Kasumi-1 (cell line): ENCODE measurements at regions not wholly inside any gene's neighbourhood (a gene's known extent, or its start where the extent isn't known, plus 50 kb on each side); places are given as distances from the start of the nearest gene placed in this dataset.
"Not testable (repeated sequence)": the region's sequence is repeated elsewhere in the genome, so short reads cannot be mapped to it uniquely, and the experiment has no call there.

Experiments
- DNase-seq, 2 experiments: peaks; one replicate each; lab custom pipeline; 2025; lab: John Stamatoyannopoulos, UW

- no peak for DNase-seq
These were observed 1784.3 kb downstream of the LRRC4C start for GRCh38 chr11:39675171-39675570.

DNA sequence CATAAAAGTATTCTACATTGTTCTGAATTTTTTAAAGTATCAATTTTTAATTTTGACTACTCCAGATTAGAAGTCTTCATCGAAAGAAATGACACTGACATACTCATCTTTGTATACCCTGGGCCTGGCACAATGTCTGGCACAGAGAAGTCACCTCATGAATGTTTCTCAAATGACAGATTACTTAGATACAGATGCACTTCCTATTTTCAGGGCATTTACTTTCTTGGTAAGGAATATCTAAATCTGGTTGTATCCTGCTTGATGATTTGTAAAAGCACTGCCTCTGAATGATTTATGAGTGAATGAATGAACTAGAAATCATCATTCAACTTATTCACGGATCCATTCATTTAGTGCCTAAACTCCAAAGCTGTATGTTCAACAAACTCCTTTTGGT, 1784.7 kb downstream of the LRRC4C start:
- DNase-seq: no peak

GRCh38 chr11:39674024-39674423, 1785.4 kb downstream of the LRRC4C start:
- no peak for DNase-seq

DNA sequence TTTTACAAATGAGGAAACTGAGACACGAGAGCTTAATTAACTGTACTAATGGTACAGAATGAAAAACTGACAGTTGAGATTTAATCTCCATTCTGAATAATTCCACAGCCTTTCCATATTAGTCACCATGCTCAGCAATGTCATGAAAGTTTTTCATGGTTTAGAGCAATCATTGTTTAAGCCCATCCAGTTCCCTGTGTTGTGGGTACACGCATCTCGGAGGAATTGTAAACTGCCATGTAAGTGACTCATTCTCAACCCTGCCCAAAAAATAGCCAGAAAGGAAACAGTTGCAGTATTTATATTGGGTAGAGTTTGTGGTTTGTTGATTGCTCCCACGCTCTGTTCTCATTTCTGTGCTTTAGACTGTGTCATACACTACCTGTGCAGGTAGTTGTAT, 1790.8 kb downstream of the LRRC4C start:
- DNase-seq: no peak

GRCh38 chr11:39664023-39664422, 1795.4 kb downstream of the LRRC4C start:
- no peak for DNase-seq

DNA sequence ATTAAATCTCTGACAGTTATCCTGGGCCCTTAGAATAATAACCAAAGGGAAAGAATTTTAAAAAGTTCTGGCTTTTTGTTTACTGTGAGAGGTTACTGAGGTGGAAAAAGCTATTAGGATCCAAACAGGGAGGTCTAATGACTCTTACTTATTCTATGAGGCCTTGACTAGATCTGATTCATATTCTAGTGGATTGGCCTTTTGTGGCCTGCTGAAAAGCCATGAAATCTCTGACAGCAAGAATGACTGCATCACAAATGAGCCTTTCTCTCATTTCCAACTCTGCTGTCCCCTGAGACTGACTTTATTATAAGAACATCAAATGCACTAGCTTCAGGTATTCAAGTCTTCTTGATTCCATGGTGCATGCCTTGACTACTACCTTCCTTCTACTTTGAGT, 1797.6 kb downstream of the LRRC4C start:
- DNase-seq: no peak

DNA sequence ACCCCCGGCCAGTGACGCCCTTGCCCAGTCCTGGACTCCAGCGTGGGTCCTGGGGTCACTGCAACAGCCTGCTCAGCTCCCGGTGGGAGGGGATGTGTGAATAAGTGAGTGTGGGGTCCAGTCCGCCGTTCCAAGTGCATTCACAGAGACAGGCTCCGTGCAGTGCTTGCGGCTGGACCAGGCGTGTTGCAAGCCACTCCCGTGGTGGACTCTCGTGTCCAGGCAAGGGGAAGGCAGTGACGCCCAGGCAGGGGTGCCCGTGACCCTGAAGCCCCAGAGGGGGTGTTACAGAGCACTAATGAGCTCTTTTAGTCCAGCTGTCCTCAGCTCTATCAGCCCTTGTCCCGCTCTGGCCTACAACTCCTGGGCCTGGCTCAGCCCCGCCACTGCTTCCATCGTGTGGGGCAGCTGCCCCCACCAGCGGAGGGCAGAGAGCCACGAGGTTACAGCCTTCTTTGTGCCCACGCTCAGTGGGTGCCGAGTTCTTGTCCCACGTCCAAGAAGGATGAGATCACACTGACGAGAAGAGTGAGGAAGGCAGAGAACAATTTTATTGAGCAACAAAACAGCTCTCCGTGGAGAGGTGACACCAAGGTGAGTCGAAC, 1807.5 kb downstream of the LRRC4C start:
- no peak for DNase-seq

GRCh38 chr11:39641751-39642150, 1817.7 kb downstream of the LRRC4C start:
- DNase-seq: no peak

GRCh38 chr11:39630365-39630764, 1829.1 kb downstream of the LRRC4C start:
- no peak for DNase-seq

- DNase-seq: no peak
These were observed 1831.1 kb downstream of the LRRC4C start for GRCh38 chr11:39628311-39628710.

GRCh38 chr11:39620309-39620708, 1839.1 kb downstream of the LRRC4C start:
- not testable (repeated sequence) for DNase-seq

GRCh38 chr11:39617971-39618370, 1841.5 kb downstream of the LRRC4C start:
- no peak for DNase-seq

DNA sequence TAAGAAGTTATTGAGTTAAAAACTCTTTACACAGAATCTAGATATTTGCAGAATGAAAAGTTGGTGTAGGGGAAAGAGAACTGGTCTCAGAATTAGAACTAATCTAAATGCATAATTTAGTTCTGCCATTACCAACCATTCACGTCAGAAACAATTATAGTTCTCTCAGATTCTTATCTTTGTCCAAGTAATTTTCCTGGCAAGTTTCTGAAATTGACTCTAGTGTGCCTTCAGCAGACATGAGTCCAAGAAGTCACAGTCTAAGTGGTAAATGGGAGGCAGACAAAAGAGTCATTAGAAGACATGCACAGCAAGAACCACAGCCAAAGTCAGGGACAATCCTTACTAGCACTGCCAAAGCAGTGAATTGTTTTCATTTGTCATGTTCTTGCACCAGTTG, 1870.1 kb downstream of the LRRC4C start:
- no peak for DNase-seq

DNA sequence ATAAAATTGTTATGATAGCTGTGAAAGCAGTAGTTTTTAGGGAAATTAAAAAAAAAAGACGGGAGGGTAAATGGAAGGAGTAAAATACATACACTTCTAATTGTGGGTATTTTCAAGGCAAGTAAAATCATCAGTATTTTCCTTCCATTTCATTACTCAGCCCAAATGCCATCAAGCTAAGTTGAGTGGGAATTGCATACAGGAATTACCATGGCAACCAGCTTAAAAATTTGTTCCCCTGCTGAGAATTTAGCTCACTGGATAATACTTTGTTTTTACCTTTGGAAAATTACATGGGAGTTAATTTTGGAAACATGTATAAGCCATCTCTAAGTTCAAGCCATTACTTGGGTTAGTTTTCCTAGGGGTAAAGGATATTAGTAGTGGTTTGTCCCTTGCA, 1873.4 kb downstream of the LRRC4C start:
- DNase-seq: no peak

DNA sequence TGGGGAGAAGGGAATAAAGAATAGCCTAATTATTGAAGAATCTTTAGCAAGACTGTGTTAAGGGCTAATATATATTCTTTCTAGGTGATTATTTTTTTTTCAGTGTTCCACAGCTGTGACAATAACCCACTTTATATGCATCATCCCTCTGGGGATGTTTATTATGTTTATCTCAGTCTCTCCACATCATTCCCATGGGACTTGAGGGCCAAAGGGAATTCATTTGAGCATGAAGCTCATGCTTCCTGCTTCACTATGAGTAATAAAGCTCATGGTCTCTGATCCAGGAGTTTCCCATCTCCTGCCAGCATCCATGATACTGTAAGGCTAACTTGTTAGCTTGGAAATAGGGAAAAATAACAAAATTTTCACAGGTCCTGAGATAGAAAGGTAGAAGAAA, 1888.4 kb downstream of the LRRC4C start:
- no peak for DNase-seq

GRCh38 chr11:39570526-39570925, 1888.9 kb downstream of the LRRC4C start:
- DNase-seq: no peak

DNA sequence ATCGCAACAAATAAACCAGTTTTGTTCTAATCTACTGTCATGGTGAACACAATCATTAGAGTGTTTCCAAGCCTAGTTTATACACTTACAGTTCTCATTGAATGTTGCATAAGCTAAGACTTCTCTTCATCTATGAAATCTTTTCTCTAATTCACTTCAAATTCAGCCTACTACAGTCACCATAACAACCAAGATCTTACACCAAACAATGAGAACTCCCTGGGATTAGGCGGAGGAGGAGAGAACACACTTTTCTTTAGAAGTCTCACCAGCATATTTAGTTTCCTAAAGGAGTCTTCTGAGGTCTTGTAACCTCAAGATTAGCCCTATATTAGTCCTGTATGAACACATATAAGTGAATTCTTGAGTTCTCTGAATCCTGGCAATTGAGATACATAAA, 1889.7 kb downstream of the LRRC4C start:
- DNase-seq: no peak

DNA sequence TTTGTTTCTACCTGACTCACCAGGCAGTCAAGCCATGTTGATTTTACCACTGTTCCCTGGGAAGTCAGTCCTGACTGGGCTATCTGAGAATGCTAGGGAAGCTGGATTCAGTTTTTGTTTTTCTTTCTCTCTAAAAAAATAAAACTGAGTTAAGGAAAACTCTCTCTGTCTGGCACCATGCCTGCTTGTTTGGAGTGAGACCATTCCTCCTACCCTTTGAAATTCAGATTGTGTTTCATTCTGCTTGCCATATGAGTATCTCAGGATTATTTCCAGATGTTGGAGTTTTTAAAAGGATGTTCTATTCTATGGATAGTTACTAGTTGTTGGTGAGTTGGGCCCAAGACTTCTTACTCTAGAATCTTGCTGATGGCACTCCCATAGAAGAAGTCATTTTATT, 1917.0 kb downstream of the LRRC4C start:
- DNase-seq: no peak

- DNase-seq: no peak
These were observed 1917.5 kb downstream of the LRRC4C start for GRCh38 chr11:39541945-39542351.

DNA sequence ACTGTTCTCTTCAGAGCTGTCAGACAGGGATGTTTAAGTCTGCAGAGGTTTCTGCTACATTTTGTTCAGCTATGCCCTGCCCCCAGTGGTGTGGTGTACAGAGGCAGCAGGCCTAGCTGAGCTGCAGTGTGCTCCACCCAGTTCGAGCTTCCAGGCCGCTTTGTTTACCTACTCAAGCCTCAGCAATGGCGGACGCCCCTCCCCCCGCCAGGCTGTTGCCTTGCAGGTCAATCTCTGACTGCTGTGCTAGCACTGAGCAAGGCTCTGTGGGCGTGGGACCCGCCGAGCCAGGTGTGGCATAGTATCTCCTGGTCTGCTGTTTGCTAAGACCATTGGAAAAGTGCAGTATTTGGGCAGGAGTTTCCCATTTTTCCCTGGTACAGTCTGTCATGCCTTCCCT, 1923.1 kb downstream of the LRRC4C start:
- DNase-seq: not testable (repeated sequence)
